ENCODE measurements at regions not wholly inside any gene's neighbourhood (a gene's known extent, or its start where the extent isn't known, plus 50 kb on each side); places are given as distances from the start of the nearest gene placed in this dataset.

DNA sequence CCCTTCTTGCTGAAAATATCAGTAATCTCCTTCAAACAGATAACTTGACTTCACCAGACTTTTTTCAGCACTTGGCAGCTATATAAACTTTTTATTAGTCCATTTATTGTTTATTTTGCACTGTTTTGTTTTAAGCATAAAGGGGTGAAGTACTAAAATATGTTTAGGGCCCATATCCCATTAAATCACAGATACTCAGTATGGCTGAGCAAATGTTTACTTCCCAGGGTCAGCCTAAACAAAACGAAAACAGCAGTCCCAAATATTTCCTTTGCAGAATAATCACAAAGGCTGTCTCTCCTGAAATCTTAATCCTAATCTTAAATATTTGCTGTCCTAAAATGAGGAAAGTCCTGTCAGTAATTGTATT is 649.6 kb downstream of the TNS3 start:
- Histone ChIP-seq H3K4me3 (no peak overlapping the region), H3K4me1 (peaks cover 0 to 32% (median 20%) of the 10 kb centered on the region in 12 donors), H3K36me3 (no peaks in the 10 kb centered on the region), H3K9me3 (no peaks in the 10 kb centered on the region), H3K27me3 (no peaks in the 10 kb centered on the region), H3K27ac (peak overlapping the region in 4 of 12 donors; percentile 11 to 57 (median 34))
- DNase-seq (no peak), ATAC-seq (no peak)
- 34 to 47% (median 40%) methylated on average over 1 of the region's 1 CpG for WGBS, 4 donors
- intact Hi-C loops (cut with DNase I), result loop anchor here in 3 of 10 donors (5.0 to 10.0 kb wide), 5 partner anchors 103 to 327 kb away; no protein-coding TSS in a partner anchor
- TF ChIP-seq POLR2A (IDR thresholded peaks at IDR 0.05), result no peak
- TF ChIP-seq, protein P1, sequence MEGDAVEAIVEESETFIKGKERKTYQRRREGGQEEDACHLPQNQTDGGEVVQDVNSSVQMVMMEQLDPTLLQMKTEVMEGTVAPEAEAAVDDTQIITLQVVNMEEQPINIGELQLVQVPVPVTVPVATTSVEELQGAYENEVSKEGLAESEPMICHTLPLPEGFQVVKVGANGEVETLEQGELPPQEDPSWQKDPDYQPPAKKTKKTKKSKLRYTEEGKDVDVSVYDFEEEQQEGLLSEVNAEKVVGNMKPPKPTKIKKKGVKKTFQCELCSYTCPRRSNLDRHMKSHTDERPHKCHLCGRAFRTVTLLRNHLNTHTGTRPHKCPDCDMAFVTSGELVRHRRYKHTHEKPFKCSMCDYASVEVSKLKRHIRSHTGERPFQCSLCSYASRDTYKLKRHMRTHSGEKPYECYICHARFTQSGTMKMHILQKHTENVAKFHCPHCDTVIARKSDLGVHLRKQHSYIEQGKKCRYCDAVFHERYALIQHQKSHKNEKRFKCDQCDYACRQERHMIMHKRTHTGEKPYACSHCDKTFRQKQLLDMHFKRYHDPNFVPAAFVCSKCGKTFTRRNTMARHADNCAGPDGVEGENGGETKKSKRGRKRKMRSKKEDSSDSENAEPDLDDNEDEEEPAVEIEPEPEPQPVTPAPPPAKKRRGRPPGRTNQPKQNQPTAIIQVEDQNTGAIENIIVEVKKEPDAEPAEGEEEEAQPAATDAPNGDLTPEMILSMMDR (IDR thresholded peaks at IDR 0.05), result no peak

DNA sequence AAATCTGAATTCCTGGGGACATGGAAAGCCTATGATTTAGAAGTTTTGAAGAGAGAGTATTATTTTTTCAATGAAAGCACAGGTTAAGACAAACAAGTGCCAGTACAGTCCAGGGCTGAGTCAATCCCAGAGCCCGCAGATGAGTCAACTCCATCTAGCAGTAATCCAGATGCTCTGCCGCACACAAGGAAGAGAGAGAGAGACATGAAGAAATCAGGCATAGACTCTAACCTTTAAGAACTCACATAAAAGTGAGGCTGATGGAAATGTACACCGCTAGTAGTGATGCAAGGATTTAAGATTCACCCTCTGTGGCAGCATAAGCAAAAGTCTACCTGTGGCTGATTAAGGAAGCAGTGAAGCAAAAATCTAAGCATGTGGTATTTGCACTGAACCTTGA is 651.5 kb downstream of the TNS3 start:
- 87 to 96% (median 92%) methylated on average over 3 of the region's 3 CpGs for WGBS, 4 donors
- intact Hi-C loops (cut with DNase I), result loop anchor here in 3 of 10 donors (5.0 to 10.0 kb wide), 5 partner anchors 104 to 326 kb away; no protein-coding TSS in a partner anchor
- DNase-seq, result no peak
- Histone ChIP-seq H3K4me3 (no peak overlapping the region), H3K27me3 (no peaks in the 10 kb centered on the region), H3K27ac (no peak overlapping the region), H3K4me1 (peaks cover 0 to 32% (median 20%) of the 10 kb centered on the region in 12 donors), H3K36me3 (no peaks in the 10 kb centered on the region), H3K9me3 (no peaks in the 10 kb centered on the region)
- peak in 3 of 4 donors; percentile 57 to 81 (median 75) for ATAC-seq
- no peak for TF ChIP-seq POLR2A (IDR thresholded peaks at IDR 0.05)
- TF ChIP-seq, protein P1 (IDR thresholded peaks at IDR 0.05), result no peak

DNA sequence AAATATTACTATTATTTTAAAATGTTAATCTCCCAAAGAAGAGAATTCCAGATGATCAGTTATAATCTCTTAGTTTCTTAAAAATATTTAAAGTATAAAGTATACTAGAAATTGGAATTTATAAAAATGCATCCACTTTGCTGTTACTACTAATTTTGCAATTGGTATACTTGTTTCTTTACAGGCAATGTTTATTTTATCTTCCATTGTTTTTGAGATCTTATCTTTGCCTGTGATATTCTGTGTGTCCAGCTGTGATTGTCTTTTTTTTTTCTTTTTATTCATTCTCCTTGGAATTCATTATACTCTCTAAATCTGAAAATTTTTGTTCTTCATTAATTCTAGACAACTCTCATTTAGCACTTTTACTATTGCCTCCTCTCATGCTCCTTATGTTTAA is 652.6 kb downstream of the TNS3 start:
- TF ChIP-seq, protein P1 (IDR thresholded peaks at IDR 0.05), result no peak
- TF ChIP-seq POLR2A (IDR thresholded peaks at IDR 0.05), result no peak
- Histone ChIP-seq H3K27me3 (no peaks in the 10 kb centered on the region), H3K27ac (no peak overlapping the region), H3K4me3 (no peak overlapping the region), H3K36me3 (no peaks in the 10 kb centered on the region), H3K9me3 (no peaks in the 10 kb centered on the region), H3K4me1 (peaks cover 0 to 30% (median 18%) of the 10 kb centered on the region in 12 donors)
- intact Hi-C loops (cut with DNase I), result no loop called here
- DNase-seq, result no peak
- ATAC-seq, result no peak

DNA sequence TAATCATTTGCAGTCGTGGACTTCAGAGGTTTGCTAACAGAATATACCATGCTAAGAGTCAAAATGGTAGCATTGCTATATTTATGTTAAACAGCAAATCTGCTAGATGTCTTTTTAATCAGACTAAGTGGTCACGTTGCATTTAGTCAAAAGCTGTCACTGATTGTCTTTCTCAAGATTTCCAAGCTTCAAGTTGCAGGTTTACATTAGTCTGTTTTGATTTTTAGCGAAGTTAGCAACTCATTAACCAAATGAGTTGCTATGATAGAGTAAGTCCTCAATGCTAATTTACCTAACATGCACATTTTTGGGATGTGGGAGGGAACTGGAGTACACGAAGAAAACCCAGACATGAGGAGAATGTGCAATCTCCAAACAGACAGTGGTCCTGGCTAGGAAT is 653.2 kb downstream of the TNS3 start:
- H3K27ac ChIP-seq, result no peak overlapping the region
- TF ChIP-seq, protein P1 (IDR thresholded peaks at IDR 0.05), result no peak
- no peak for TF ChIP-seq POLR2A (IDR thresholded peaks at IDR 0.05)
- no peaks in the 10 kb centered on the region for H3K27me3 ChIP-seq
- H3K36me3 ChIP-seq, result no peaks in the 10 kb centered on the region
- peaks cover 0 to 24% (median 14%) of the 10 kb centered on the region in 12 donors for H3K4me1 ChIP-seq
- no peaks in the 10 kb centered on the region for H3K9me3 ChIP-seq
- DNase-seq, result no peak
- 51 to 62% (median 54%) methylated on average over 4 of the region's 4 CpGs for WGBS, 4 donors
- ATAC-seq, result no peak
- H3K4me3 ChIP-seq, result no peak overlapping the region
- intact Hi-C loops (cut with DNase I), result no loop called here

Measured in heart left ventricle (tissue), 16 donors.